Jurkat, Clone E6-1 (cell line): ENCODE measurements at regions not wholly inside any gene's neighbourhood (a gene's known extent, or its start where the extent isn't known, plus 50 kb on each side); places are given as distances from the start of the nearest gene placed in this dataset.

Source experiments
- DNase-seq: peaks from one replicate; pipeline ENCODE4 v3.0.0-alpha.2; 2011; ENCODE audit warnings: low read depth, low spot score
- H3K4me3 ChIP-seq: 2 replicates; pipeline ENCODE4 v1.5.1; 2011; ENCODE audit warnings: mild to moderate bottlenecking, low read length, control low read depth, moderate library complexity

- no peak for DNase-seq
Observed at GRCh38 chr3:68009900-68010299, 355.5 kb upstream of the SUCLG2 start.

GRCh38 chr3:68007621-68008226, 353.3 kb upstream of the SUCLG2 start:
- no peak overlapping the region for H3K4me3 ChIP-seq
- no peak for DNase-seq

More at GRCh38 chr3:68009900-68010299, 355.5 kb upstream of the SUCLG2 start:
- no peak overlapping the region for H3K4me3 ChIP-seq

- no peak for DNase-seq
- H3K4me3 ChIP-seq, result no peak overlapping the region
Observed at GRCh38 chr3:68006646-68007045, 352.2 kb upstream of the SUCLG2 start.

GRCh38 chr3:68004091-68004490, 349.7 kb upstream of the SUCLG2 start:
- no peak for DNase-seq

GRCh38 chr3:67998281-67998680, 343.9 kb upstream of the SUCLG2 start:
- no peak for DNase-seq

More at GRCh38 chr3:68004091-68004490, 349.7 kb upstream of the SUCLG2 start:
- H3K4me3 ChIP-seq, result no peak overlapping the region

GRCh38 chr3:67995206-67995605, 340.8 kb upstream of the SUCLG2 start:
- H3K4me3 ChIP-seq, result no peak overlapping the region
- no peak for DNase-seq

More at GRCh38 chr3:67998281-67998680, 343.9 kb upstream of the SUCLG2 start:
- H3K4me3 ChIP-seq, result no peak overlapping the region

- DNase-seq, result no peak
- H3K4me3 ChIP-seq, result no peak overlapping the region
Observed at GRCh38 chr3:67986706-67987105, 332.3 kb upstream of the SUCLG2 start.

GRCh38 chr3:67983166-67983565, 328.8 kb upstream of the SUCLG2 start:
- H3K4me3 ChIP-seq, result no peak overlapping the region
- DNase-seq, result no peak

- no peak overlapping the region for H3K4me3 ChIP-seq
- DNase-seq, result no peak
Observed at GRCh38 chr3:67981077-67981476, 326.7 kb upstream of the SUCLG2 start.

- DNase-seq, result no peak
- H3K4me3 ChIP-seq, result no peak overlapping the region
Observed at GRCh38 chr3:67979342-67979741, 324.9 kb upstream of the SUCLG2 start.

- no peak overlapping the region for H3K4me3 ChIP-seq
- no peak for DNase-seq
Observed at GRCh38 chr3:67977762-67978161, 323.4 kb upstream of the SUCLG2 start.

GRCh38 chr3:67976663-67977062, 322.3 kb upstream of the SUCLG2 start:
- H3K4me3 ChIP-seq, result no peak overlapping the region
- DNase-seq, result no peak

GRCh38 chr3:67964596-67964995, 310.2 kb upstream of the SUCLG2 start:
- H3K4me3 ChIP-seq, result no peak overlapping the region
- DNase-seq, result no peak

GRCh38 chr3:67957268-67957667, 302.9 kb upstream of the SUCLG2 start:
- DNase-seq, result no peak
- no peak overlapping the region for H3K4me3 ChIP-seq

- H3K4me3 ChIP-seq, result peak overlapping the region; percentile 33
- DNase-seq, result peak; percentile 70
Observed at GRCh38 chr3:67947808-67948508, 293.5 kb upstream of the SUCLG2 start.

- no peak for DNase-seq
Observed at GRCh38 chr3:67946436-67946835, 292.0 kb upstream of the SUCLG2 start.

GRCh38 chr3:67943546-67943945, 289.1 kb upstream of the SUCLG2 start:
- DNase-seq, result no peak
- no peak overlapping the region for H3K4me3 ChIP-seq

More at GRCh38 chr3:67946436-67946835, 292.0 kb upstream of the SUCLG2 start:
- H3K4me3 ChIP-seq, result no peak overlapping the region

GRCh38 chr3:67941433-67942030, 287.1 kb upstream of the SUCLG2 start:
- no peak for DNase-seq
- no peak overlapping the region for H3K4me3 ChIP-seq

GRCh38 chr3:67940210-67940952, 286.0 kb upstream of the SUCLG2 start:
- no peak overlapping the region for H3K4me3 ChIP-seq
- DNase-seq, result no peak
